SU-DHL-6 (cell line): ENCODE measurements at regions not wholly inside any gene's neighbourhood (a gene's known extent, or its start where the extent isn't known, plus 50 kb on each side); places are given as distances from the start of the nearest gene placed in this dataset.
"Not testable (repeated sequence)": the region's sequence is repeated elsewhere in the genome, so short reads cannot be mapped to it uniquely, and the experiment has no call there.

Experiments used
- H2AFZ ChIP-seq: fragments of 200-600 bp; sonication (generic); 2 replicates; pipeline ENCODE4 v1.6.1; 2014; ENCODE audit warnings: low read depth, mild to moderate bottlenecking, moderate library complexity, mixed read lengths, antibody characterized with exemption, low read length; ENCODE audit not compliant: severe bottlenecking
- H3F3A ChIP-seq: fragments of 200-600 bp; shearing (Covaris generic); 2 replicates; pipeline ENCODE4 v1.6.0; 2016; ENCODE audit warnings: antibody characterized with exemption, mild to moderate bottlenecking; ENCODE audit not compliant: insufficient read depth
- H3K27ac ChIP-seq: fragments of 200-600 bp; sonication (generic); 2 replicates; pipeline ENCODE4 v1.5.1; 2016; ENCODE audit warnings: low read depth, mild to moderate bottlenecking, low read length, moderate library complexity, mixed read lengths
- H3K27me3 ChIP-seq: fragments of 200-600 bp; sonication (generic), shearing (Covaris generic); 2 replicates; pipeline ENCODE4 v1.6.0; 2014; ENCODE audit warnings: mild to moderate bottlenecking, low read length
- H3K36me3 ChIP-seq: fragments of 200-600 bp; sonication (generic); 2 replicates; pipeline ENCODE4 v1.6.1; 2014; ENCODE audit warnings: mild to moderate bottlenecking, low read length, mixed read lengths
- H3K4me2 ChIP-seq: fragments of 300-600, 200-600 bp; shearing (Covaris generic), sonication (generic); 2 replicates; pipeline ENCODE4 v1.6.0; 2014; ENCODE audit warnings: low read length, low read depth, mild to moderate bottlenecking; ENCODE audit not compliant: poor library complexity, severe bottlenecking
- H3K4me3 ChIP-seq: fragments of 200-600 bp; sonication (generic); 2 replicates; pipeline ENCODE4 v1.5.1; 2014; ENCODE audit warnings: antibody characterized with exemption, low read length, mild to moderate bottlenecking, mixed read lengths; ENCODE audit not compliant: insufficient read depth, poor library complexity, severe bottlenecking
- H3K79me2 ChIP-seq: fragments of 200-600 bp; sonication (generic); 2 replicates; pipeline ENCODE4 v1.6.1; 2014; ENCODE audit warnings: mild to moderate bottlenecking, low read length, moderate library complexity; ENCODE audit not compliant: insufficient read depth
- H3K9ac ChIP-seq: fragments of 200-600 bp; sonication (generic); 2 replicates; pipeline ENCODE4 v1.7.0; 2014; ENCODE audit warnings: mild to moderate bottlenecking, low read length
- H3K9me2 ChIP-seq: fragments of 200-600 bp; sonication (generic); replicated peaks from 2 replicates; pipeline ENCODE4 v1.6.1; 2014; ENCODE audit warnings: low read length; ENCODE audit not compliant: insufficient read depth
- H3K9me3 ChIP-seq: fragments of 200-600 bp; sonication (generic); 2 replicates; pipeline ENCODE4 v1.6.1; 2014; ENCODE audit warnings: low read length, mixed read lengths; ENCODE audit not compliant: insufficient read depth
- H4K20me1 ChIP-seq: fragments of 200-600 bp; sonication (generic); 2 replicates; pipeline ENCODE4 v1.6.1; 2014; ENCODE audit warnings: low read depth, mild to moderate bottlenecking, antibody characterized with exemption, low read length, moderate library complexity, mixed read lengths
- CTCF ChIP-seq: fragments of 200-600 bp; sonication (generic); IDR thresholded peaks from one replicate; pipeline ENCODE4 v1.5.1; 2017; ENCODE audit warnings: antibody characterized with exemption, mild to moderate bottlenecking, low read length, moderate library complexity; ENCODE audit not compliant: insufficient read depth, poor library complexity, severe bottlenecking
- EZH2phosphoT487 ChIP-seq: fragments of 200-600 bp; sonication (generic), shearing (Covaris generic); conservative IDR thresholded peaks from 2 replicates; pipeline ENCODE4 v1.6.1; 2018; ENCODE audit warnings: mild to moderate bottlenecking, antibody characterized with exemption, low read length, moderate library complexity, mixed read lengths

- H3K9me2 ChIP-seq: no peaks in the 10 kb centered on the region
- H4K20me1 ChIP-seq: no peaks in the 10 kb centered on the region
- no peaks in the 10 kb centered on the region for H3K79me2 ChIP-seq
- no peak overlapping the region for H3K27ac ChIP-seq
- no peaks in the 10 kb centered on the region for H3K9me3 ChIP-seq
- no peaks in the 10 kb centered on the region for H3K36me3 ChIP-seq
- H3F3A ChIP-seq: no peaks in the 10 kb centered on the region
- no peak overlapping the region for H3K4me3 ChIP-seq
- H3K27me3 ChIP-seq: no peaks in the 10 kb centered on the region
- TF ChIP-seq CTCF: no peak
- no peak for TF ChIP-seq EZH2phosphoT487
- H3K4me2 ChIP-seq: no peak overlapping the region
- H3K9ac ChIP-seq: no peak overlapping the region
- H2AFZ ChIP-seq: no peak overlapping the region
Observed at GRCh38 chr2:138423745-138424144, 77.8 kb upstream of the SPOPL start.

- Histone ChIP-seq H3K4me2 (no peak overlapping the region), H3K9me3 (no peaks in the 10 kb centered on the region), H3K4me3 (no peak overlapping the region), H2AFZ (no peak overlapping the region), H4K20me1 (no peaks in the 10 kb centered on the region), H3K27me3 (no peaks in the 10 kb centered on the region), H3K79me2 (no peaks in the 10 kb centered on the region), H3K9me2 (no peaks in the 10 kb centered on the region), H3K9ac (no peak overlapping the region), H3K36me3 (no peaks in the 10 kb centered on the region), H3K27ac (no peak overlapping the region), H3F3A (no peaks in the 10 kb centered on the region)
- TF ChIP-seq EZH2phosphoT487 (no peak), CTCF (no peak)
Observed at GRCh38 chr2:138424436-138425140, 77.0 kb upstream of the SPOPL start.

GRCh38 chr2:138426116-138426515, 75.5 kb upstream of the SPOPL start:
- not testable (repeated sequence) for H3F3A ChIP-seq, H3K79me2 ChIP-seq

GRCh38 chr2:138428710-138429440, 72.7 kb upstream of the SPOPL start:
- Histone ChIP-seq H3K9me3 (no peaks in the 10 kb centered on the region), H3K27ac (no peak overlapping the region), H2AFZ (no peak overlapping the region), H3K79me2 (no peaks in the 10 kb centered on the region), H3K9ac (no peak overlapping the region), H3K9me2 (no peaks in the 10 kb centered on the region), H4K20me1 (no peaks in the 10 kb centered on the region), H3K4me3 (no peak overlapping the region), H3K4me2 (no peak overlapping the region), H3K36me3 (no peaks in the 10 kb centered on the region), H3K27me3 (no peaks in the 10 kb centered on the region), H3F3A (no peaks in the 10 kb centered on the region)
- TF ChIP-seq EZH2phosphoT487 (no peak), CTCF (no peak)

More at GRCh38 chr2:138426116-138426515, 75.5 kb upstream of the SPOPL start:
- H3K36me3 ChIP-seq, H3K27me3 ChIP-seq, H3K4me3 ChIP-seq, H4K20me1 ChIP-seq, H3K9me3 ChIP-seq, H3K4me2 ChIP-seq, H3K27ac ChIP-seq, H3K9ac ChIP-seq, H3K9me2 ChIP-seq, H2AFZ ChIP-seq: not testable (repeated sequence)
